Globus pallidus (tissue), 1 donor: ENCODE measurements at regions not wholly inside any gene's neighbourhood (a gene's known extent, or its start where the extent isn't known, plus 50 kb on each side); places are given as distances from the start of the nearest gene placed in this dataset.
"Not testable (repeated sequence)": the region's sequence is repeated elsewhere in the genome, so short reads cannot be mapped to it uniquely, and the experiment has no call there.

Source experiments
- DNase-seq: peaks from one replicate; pipeline ENCODE4 v3.0.0-alpha.2; 2015; ENCODE audit warnings: low spot score

DNA sequence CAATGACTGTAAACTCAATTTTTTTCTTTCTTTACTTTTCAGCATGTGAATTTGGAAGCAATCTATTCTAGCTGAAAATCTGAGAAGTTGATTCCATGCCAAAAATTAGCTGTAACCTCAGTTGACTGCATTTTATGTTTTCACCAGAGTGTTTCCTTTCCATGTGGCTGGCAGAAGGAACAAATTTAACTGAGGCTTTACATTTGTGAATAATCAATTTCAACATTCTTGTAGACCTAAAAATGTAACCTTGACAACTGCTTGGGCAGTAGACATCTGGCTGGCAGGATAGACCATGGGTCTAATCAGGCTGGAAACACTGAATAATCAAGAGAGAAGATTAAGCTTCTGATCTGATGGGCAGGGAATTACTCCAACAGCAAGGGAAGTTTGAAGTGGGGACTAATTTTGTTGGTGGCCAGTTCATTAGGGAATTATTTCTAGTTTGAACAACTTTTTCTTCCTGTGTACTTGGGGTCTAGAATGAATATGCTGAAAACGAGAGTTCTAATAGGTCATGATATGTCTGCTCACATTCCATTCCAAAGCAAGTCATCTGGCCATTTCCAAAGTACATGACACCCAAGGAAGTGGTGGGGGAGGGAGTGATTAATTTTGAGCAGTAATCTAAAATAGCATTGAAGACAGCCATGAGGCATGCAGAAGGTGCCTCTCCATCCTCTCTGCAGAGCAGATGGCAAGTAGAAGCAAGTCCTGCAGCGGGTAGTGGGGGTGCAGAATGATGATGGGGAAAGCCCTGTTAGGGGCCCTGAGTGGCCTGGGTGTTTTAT lies 68.2 kb downstream of the ATP23 start:
- no peak for DNase-seq

GRCh38 chr12:58011676-58012075 lies 70.3 kb downstream of the ATP23 start:
- no peak for DNase-seq

DNA sequence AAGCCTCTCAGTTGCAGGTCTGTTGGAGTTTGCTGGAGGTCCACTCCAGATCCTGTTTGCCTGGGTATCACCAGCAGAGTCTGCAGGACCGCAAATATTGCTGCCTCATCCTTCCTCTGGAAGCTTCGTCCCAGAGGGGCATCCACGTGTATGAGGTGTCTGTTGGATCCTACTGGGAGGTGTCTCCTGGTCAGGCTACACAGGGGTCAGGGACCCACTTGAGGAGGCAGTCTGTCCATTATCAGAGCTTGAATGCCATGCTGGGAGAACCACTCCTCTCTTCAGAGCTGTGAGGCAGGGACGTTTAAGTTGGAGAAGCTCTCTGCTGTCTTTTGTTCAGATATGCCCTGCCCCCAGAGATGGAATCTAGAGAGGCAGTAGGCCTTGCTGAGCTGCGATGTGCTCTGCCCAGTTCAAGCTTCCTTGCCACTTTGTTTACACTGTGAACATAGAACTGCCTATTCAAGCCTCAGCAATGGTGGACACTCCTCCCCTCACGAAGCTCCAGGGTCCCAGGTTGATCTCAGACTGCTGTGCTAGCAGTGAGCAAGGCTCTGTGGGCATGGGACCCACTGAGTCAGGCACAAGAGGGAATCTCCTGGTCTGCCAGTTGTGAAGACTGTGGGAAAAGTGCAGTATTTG lies 81.1 kb downstream of the ATP23 start:
- DNase-seq = not testable (repeated sequence)

DNA sequence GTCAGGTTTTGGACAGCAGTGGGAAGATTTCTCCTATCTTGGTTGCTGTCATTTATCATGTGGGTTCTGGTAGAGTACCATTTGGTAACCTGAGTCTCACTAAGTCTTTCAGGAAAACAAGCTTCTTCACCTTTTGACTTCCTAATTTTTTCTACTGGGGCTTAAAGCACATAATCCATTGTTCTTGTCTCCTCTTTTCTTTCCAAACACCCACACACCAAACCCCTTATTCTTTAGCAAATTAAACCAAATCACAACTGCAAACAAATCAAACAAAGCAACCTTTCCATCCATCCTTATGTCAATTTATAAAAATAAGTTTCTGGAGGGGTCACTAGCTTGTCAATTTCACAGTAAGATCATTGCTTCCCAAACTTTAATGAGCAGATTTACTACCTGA lies 84.1 kb downstream of the ATP23 start:
- no peak for DNase-seq

- no peak for DNase-seq
Measured at GRCh38 chr12:58026426-58026825, 85.1 kb downstream of the ATP23 start.

DNA sequence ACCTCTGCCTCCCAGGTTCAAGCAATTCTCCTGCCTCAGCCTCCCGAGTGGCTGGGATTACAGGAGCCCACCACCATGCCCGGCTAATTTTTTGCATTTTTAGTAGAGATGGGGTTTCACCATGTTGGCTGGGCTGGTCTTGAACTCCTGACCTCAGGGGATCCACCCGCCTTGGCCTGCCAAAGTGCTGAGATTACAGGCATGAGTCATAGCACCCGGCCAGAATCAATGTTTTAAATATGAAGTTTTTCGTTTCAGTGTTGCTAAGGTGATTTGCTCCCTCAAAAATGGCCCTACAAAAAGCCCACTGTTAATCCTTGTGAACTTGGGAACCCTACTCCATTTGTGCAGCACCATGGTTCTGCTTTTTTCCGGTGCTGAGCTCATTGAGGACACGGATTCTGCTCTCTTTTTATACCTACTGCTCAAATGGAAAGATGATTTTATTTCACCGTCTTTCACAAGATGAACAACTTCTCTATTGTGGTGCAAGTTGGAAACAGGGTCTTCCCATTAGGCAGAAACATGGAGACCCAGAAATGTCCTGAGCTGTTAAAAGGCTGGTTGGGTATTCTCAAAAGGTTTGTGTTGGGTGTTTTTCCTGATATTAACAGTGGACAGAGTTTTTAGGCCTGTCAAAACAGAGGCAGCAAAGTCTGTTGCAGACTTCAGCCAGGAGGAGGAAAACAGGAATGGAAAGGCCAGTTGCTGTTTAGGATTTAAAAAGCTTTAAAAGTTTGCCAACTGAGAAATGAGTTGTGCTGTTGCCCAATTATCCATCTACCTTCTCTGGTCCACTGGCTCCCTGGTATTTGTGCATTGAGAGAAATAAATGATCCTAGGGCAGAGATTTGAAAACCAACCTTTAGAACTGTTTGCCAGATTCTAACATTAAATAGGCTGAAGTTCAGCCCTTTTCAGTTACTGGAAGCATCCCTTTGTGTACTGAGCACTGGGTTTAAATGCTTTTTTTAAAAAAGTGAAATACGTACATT lies 85.8 kb downstream of the ATP23 start:
- peak; percentile 4 for DNase-seq

GRCh38 chr12:58028294-58028693 lies 86.9 kb downstream of the ATP23 start:
- no peak for DNase-seq

- DNase-seq = no peak
Measured at GRCh38 chr12:58029260-58029659, 87.9 kb downstream of the ATP23 start.

GRCh38 chr12:58030566-58031279 lies 89.4 kb downstream of the ATP23 start:
- no peak for DNase-seq

DNA sequence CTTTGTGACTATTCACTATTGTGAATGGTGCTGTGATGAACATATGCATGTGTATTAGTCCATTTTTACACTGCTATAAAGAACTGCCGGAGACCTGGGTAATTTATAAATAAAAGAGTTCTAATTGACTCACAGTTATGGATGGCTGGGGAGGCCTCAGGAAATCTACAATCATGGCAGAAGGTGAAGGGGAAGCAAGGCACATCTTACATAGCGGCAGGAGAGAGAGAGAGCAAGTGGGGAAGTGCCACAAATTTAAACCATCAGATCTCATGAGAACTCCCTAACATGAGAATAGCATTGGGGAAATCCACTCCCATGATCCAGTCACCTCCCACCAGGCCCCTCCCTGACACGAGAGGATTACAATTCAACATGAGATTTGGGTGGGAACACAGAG lies 90.8 kb downstream of the ATP23 start:
- DNase-seq = no peak

DNA sequence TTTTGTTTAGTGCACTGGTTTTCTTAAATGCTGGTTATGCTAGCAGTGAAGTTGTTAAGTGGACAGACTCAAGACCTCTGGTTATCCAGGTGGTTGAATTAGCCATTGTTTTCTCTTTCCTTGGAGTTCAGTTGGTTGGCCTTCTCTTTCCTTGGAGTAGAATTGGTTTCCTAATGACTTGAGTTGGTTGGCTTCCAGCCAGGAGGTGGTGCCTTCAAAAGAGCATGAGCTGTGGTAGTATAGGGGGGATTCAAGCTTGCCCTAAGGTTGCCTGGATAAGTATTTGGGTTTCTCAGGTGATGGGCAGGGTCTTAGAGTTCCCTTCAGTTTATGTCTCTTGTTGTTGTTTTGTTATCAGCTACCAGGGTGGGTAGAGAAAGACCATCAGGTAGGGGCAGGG lies 92.5 kb downstream of the ATP23 start:
- no peak for DNase-seq

DNA sequence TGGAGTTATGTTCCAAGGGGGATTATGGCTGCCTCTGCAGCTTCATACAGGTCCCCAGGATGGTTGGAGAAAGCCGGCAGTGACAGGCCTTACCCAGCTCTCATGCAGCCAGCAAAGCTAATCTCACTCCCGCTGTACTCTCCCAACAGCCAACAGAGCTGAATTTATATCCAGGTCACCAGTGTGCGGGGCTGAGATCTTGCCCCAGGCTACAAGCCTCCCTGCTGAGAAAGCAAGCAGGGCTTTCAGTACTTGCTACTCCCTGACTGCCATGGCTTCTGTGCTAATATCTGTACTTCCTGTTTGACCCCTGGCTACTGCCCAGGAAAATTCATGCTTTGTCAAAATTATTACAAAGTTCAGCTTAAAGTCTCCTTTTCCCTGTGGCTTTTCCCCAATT lies 92.9 kb downstream of the ATP23 start:
- no peak for DNase-seq

DNA sequence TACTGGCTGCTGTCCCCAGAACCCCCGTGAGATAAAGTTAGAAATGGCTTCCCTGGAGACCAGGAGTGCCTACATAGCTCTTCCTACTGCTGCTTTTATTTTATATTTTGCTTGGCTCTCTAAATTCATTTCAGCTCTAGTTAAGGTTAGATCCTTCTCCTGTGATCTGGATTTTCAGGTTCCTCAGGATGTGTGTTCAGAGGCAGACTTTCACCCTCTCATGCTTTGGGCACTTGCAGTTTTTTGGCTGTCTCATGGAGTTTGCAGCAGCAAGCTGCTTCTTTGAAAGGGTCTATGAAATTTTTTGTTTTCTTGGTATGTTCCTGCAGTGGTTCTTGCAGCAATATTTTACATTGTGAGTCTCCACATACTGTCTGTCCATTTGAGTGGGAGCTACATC lies 93.3 kb downstream of the ATP23 start:
- DNase-seq = no peak

- DNase-seq = no peak
Measured at GRCh38 chr12:58041441-58041840, 100.1 kb downstream of the ATP23 start.

DNA sequence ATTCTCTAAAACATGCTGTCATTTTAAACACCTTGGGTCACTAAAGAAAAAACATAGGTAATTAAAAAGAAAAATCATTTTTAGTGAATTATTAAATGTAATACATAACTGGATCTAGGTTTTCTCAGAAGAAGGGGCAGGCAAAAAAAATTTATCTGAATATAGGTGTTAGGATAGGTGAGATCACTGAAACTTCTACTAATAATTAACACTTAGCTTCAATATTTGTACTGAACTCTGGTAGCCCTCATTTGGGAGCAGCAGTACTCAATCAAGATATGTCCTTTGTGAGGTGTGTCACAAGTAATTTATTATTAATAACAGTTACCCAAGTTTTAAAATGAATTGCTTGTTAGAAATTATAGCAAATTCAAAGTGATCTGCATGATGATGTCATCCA lies 103.6 kb downstream of the ATP23 start:
- DNase-seq = no peak

DNA sequence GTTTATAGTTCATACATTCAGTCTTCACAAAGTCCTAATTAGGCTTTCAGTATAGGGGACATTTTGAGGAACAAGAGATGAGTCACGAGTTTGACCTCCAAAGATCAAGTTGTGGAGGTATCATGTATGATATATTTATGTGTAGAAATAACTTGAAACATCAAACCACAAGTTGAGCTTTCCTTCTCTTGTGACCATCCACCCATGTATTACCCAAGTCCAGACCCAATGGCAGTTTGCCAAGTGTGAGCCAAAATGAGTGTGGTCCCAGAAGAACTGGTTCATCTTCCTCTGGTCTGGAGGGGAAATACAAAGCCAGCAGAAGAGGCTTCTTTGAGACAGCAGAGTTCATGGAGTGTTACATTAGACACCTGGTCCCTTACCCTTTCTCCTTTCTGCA lies 104.9 kb downstream of the ATP23 start:
- no peak for DNase-seq

GRCh38 chr12:58051378-58051777 lies 110.0 kb downstream of the ATP23 start:
- DNase-seq = no peak

- no peak for DNase-seq
Measured at GRCh38 chr12:58064666-58065065, 123.3 kb downstream of the ATP23 start.

DNA sequence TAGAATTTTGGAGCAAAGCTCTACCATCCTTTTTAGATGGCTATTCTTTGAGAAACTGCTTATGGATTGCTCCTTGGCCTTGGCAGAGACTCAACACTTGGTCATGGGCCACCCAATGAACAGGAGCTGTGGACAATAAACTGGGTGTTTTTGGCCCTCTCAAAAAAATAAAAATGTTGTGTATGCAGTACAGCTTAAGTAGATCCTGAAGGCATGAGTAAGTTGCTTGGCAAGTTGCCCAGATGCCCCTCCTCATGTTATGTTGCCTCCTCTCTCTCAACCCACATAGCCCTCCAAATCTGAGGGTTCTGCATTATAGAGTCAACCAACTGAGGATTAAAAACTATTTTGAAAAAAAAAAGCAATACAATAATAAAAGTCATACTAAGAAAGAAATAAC lies 124.9 kb downstream of the ATP23 start:
- DNase-seq = no peak

- no peak for DNase-seq
Measured at GRCh38 chr12:58067610-58068387, 126.4 kb downstream of the ATP23 start.

DNA sequence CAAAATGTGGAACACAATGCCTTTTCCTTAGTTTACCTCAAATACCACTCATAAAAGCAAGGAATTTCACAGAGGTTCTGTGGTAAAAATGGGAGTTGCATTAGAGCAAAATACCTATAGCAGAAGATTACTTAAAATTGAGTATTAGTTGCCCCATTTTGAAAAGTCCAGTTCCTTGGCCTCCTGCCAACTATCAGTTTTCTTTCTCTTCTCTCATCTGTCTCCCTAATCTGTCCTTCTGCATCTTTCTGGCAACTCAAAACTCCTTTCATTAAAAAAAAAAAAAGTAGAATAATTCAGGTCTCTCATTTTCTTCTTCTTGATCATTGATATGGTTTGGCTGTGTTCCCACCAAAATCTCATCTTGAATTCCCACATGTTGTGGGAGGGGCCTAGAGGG lies 127.3 kb downstream of the ATP23 start:
- no peak for DNase-seq
